Esophagus squamous epithelium (tissue), 5 donors: ENCODE measurements at regions not wholly inside any gene's neighbourhood (a gene's known extent, or its start where the extent isn't known, plus 50 kb on each side); places are given as distances from the start of the nearest gene placed in this dataset.

Experiments
- DNase-seq: peaks from one replicate; lab custom pipeline; 2025; lab: John Stamatoyannopoulos, UW
- H3K27ac ChIP-seq, 4 donors: fragments of 200-600 bp; sonication (generic); one replicate each; pipeline ENCODE4 v1.5.1; 2016 to 2019; ENCODE audit warnings: mild to moderate bottlenecking in 1 of 4
- H3K27me3 ChIP-seq, 4 donors: fragments of 200-600 bp; sonication (generic); 1 replicate in 3 of 4; 2 replicates in 1 of 4; pipeline versions ENCODE4 v1.5.1 to v1.6.0; 2017 to 2021; ENCODE audit warnings: antibody characterized with exemption in 1 of 4
- H3K36me3 ChIP-seq, 3 donors: fragments of 200-600 bp; sonication (generic); one replicate each; pipeline ENCODE4 v1.5.1; 2016 to 2019
- H3K4me1 ChIP-seq, 3 donors: fragments of 200-600 bp; sonication (generic); one replicate each; pipeline ENCODE4 v1.5.1; 2017 to 2019
- H3K4me3 ChIP-seq, 4 donors: fragments of 200-600 bp; sonication (generic); 1 replicate in 3 of 4; 2 replicates in 1 of 4; pipeline ENCODE4 v1.5.1; 2016 to 2019; ENCODE audit warnings: mild to moderate bottlenecking in 2 of 4, moderate library complexity in 1 of 4
- H3K9me3 ChIP-seq, 3 donors: fragments of 200-600 bp; sonication (generic); one replicate each; pipeline ENCODE4 v1.5.1; 2016 to 2019
- POLR2A ChIP-seq, 4 donors: fragments of 450-650 bp; IDR thresholded peaks; one replicate each; pipeline ENCODE4 v1.6.1; 2017; ENCODE audit warnings: antibody characterized with exemption in 4 of 4, mild to moderate bottlenecking in 4 of 4, moderate library complexity in 3 of 4
- WGBS, 2 donors: methylation state at CpG; one replicate each; pipeline ENCODE4 v1.1.5; 2018; 5-methylcytosine and 5-hydroxymethylcytosine counted together
- intact Hi-C: fragments of 100-400 bp; cut with DNase I; formaldehyde crosslinking; loops from one replicate; pipeline ENCODE4 v1.15.0; 2022
- TF ChIP-seq, protein P1 (sequence below), 6 experiments: fragments of 450-650 bp in 4 of 6; fragments of 200-600 bp in 2 of 6; sonication (generic) in 2 of 6; IDR thresholded peaks; one replicate each; pipeline ENCODE4 v1.5.1; 2016 to 2019; ENCODE audit warnings: antibody characterized with exemption in 6 of 6, mild to moderate bottlenecking in 4 of 6, moderate library complexity in 4 of 6
- donor health status: DM: yes; HTN: yes; CAD: no.

GRCh38 chr11:134745456-134745855, 333.4 kb upstream of the B3GAT1 start:
- Histone ChIP-seq H3K27me3 (no peaks in the 10 kb centered on the region), H3K27ac (no peak overlapping the region), H3K36me3 (no peaks in the 10 kb centered on the region), H3K4me3 (no peak overlapping the region), H3K9me3 (no peaks in the 10 kb centered on the region), H3K4me1 (no peaks in the 10 kb centered on the region)
- no peak for DNase-seq
- intact Hi-C loops = no loop called here
- 54 to 73% methylated on average over 2 to 3 of the region's 3 CpGs for WGBS, 2 donors
- TF ChIP-seq POLR2A (IDR thresholded peaks at IDR 0.05) = no peak
- TF ChIP-seq, protein P1, sequence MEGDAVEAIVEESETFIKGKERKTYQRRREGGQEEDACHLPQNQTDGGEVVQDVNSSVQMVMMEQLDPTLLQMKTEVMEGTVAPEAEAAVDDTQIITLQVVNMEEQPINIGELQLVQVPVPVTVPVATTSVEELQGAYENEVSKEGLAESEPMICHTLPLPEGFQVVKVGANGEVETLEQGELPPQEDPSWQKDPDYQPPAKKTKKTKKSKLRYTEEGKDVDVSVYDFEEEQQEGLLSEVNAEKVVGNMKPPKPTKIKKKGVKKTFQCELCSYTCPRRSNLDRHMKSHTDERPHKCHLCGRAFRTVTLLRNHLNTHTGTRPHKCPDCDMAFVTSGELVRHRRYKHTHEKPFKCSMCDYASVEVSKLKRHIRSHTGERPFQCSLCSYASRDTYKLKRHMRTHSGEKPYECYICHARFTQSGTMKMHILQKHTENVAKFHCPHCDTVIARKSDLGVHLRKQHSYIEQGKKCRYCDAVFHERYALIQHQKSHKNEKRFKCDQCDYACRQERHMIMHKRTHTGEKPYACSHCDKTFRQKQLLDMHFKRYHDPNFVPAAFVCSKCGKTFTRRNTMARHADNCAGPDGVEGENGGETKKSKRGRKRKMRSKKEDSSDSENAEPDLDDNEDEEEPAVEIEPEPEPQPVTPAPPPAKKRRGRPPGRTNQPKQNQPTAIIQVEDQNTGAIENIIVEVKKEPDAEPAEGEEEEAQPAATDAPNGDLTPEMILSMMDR (IDR thresholded peaks at IDR 0.05) = no peak

DNA sequence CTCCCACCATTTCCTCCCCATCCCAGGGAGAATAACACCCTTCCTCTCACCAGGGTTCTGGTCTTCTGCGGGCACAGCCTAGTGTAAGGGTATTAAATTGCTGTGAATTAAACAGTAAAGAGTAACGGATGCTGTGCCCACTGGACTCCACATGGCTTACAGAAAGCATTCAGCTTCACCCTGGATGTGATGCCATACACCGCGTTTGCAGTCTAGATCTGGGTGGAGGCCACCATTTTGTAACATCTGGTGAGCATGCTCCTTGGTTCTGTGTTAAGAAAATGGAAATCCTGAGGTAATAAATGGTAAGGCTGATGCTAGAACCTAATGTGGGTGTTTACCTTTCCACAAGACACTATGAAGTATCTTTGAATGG, 331.8 kb upstream of the B3GAT1 start:
- no peaks in the 10 kb centered on the region for H3K27me3 ChIP-seq
- intact Hi-C loops = no loop called here
- 91% methylated on average over 4 of the region's 4 CpGs for WGBS, 2 donors

DNA sequence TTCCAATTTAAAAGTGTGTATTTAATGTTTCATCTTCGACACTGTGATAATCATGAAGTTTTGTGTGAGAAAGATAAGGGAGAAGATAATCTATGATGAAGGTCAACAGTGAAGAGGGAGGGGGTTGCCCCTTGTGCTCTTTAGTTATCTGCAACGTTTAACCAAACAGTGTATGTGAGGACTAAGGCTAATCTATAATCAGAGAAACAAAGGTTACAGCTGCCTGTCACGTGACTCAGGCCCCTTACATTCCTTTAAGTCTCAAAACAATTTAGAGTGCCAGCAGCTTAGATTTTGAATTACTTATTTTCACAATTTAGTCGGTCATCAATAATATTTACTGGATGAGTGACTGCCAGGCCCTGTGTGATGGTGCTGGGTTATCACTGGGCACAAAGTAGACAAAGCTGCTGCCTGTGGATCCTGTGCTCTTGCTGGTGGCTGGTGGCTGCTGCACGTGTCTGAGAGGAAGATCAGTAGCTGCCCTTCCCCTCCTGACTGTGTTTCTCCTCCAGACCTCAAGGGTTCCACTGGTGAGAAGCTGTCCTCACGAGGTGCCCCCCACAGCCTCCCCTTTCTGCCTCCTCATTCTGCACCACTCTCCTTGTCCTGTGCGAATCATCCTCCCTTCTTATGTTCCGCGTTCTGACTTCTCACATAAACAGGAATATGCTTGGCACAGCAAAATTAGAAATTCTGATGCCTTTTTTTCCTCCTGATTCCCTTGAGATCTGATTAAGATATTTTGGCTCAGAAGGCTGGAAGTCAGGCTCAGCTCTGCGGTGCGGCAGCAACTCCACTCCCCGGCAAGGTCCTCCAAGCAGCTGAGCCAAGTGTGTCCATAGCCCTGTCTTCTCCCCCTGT, 331.1 kb upstream of the B3GAT1 start:
- intact Hi-C loops = no loop called here
- no peak for TF ChIP-seq POLR2A (IDR thresholded peaks at IDR 0.05)
- TF ChIP-seq, protein P1 (IDR thresholded peaks at IDR 0.05) = no peak

More for the DNA sequence above, 331.8 kb upstream of the B3GAT1 start:
- Histone ChIP-seq H3K36me3 (no peaks in the 10 kb centered on the region), H3K4me1 (no peaks in the 10 kb centered on the region), H3K4me3 (no peak overlapping the region), H3K9me3 (no peaks in the 10 kb centered on the region), H3K27ac (no peak overlapping the region)
- no peak for DNase-seq
- TF ChIP-seq POLR2A (IDR thresholded peaks at IDR 0.05) = no peak
- TF ChIP-seq, protein P1 (IDR thresholded peaks at IDR 0.05) = no peak

DNA sequence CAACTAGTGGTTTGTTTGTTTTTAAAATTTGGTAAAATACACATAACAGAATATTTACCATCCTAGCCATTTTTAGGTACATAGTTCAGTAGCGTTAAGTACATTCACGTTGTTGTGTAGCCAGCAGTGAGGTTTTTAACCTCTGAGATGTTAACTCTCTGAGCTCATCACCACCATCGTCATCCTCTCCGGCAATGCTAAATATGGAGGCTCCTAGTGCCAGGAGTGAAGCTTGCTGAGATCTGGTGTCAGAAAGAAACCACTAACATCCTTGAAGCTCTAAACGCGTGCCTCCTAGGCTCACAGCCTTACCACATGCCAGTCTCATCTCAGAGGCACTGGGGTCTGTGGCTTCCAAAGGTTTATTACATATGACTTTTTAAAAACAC, 330.2 kb upstream of the B3GAT1 start:
- no peak overlapping the region for H3K4me3 ChIP-seq
- TF ChIP-seq POLR2A (IDR thresholded peaks at IDR 0.05) = no peak
- TF ChIP-seq, protein P1 (IDR thresholded peaks at IDR 0.05) = no peak
- no peak overlapping the region for H3K27ac ChIP-seq
- DNase-seq = no peak
- intact Hi-C loops = no loop called here
- H3K4me1 ChIP-seq = no peaks in the 10 kb centered on the region
- 39 to 43% methylated on average over 6 of the region's 6 CpGs for WGBS, 2 donors
- H3K27me3 ChIP-seq = peaks cover 0 to 4% (median 0%) of the 10 kb centered on the region in 4 donors
- H3K36me3 ChIP-seq = no peaks in the 10 kb centered on the region
- no peaks in the 10 kb centered on the region for H3K9me3 ChIP-seq

More for the DNA sequence above, 331.1 kb upstream of the B3GAT1 start:
- no peaks in the 10 kb centered on the region for H3K36me3 ChIP-seq
- no peak overlapping the region for H3K27ac ChIP-seq
- DNase-seq = no peak
- 43 to 44% methylated on average over 12 of the region's 12 CpGs for WGBS, 2 donors
- no peaks in the 10 kb centered on the region for H3K9me3 ChIP-seq
- no peaks in the 10 kb centered on the region for H3K27me3 ChIP-seq
- H3K4me1 ChIP-seq = no peaks in the 10 kb centered on the region
- no peak overlapping the region for H3K4me3 ChIP-seq

DNA sequence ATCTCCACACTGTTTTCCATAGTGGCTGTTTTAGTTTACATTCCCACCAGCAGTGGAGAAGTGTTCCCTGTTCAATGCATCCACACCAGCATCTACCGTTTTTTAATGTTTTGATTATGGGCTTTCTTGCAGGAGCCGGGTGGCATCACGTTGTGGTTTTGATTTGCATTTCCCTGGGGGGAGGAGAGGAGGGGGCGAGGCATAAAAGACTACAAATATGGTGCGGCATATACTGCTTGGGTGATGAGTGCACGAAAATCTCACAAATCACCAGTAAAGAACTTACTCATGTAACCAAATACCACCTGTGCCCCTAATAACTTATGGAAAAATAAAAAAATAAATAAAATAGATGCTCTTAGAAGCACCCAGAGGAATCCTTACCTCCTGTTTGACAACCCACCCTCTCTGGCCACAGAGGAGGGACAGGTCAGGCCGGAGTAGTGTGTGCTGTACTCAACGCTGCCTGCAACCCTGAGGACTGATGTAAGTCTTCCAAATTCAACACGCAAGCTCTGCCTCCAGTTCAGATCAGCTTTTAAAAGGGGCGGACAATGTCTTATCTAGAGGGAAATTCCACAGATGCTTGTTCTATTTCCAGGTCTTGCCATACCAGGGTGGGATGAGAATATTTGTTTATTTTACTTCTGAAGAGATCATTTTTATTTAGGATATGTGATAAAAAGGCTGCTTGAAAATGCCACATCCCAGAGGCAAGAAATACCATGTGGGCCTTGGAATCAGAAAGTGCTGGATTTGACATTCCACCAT, 329.6 kb upstream of the B3GAT1 start:
- H3K27me3 ChIP-seq = peaks cover 0 to 4% (median 0%) of the 10 kb centered on the region in 4 donors
- WGBS, 2 donors = 47 to 56% methylated on average over 9 to 10 of the region's 10 CpGs
- TF ChIP-seq POLR2A (IDR thresholded peaks at IDR 0.05) = no peak
- TF ChIP-seq, protein P1 (IDR thresholded peaks at IDR 0.05) = no peak
- no peaks in the 10 kb centered on the region for H3K9me3 ChIP-seq
- intact Hi-C loops = no loop called here
- no peak overlapping the region for H3K27ac ChIP-seq
- H3K4me3 ChIP-seq = no peak overlapping the region
- DNase-seq = no peak
- no peaks in the 10 kb centered on the region for H3K36me3 ChIP-seq
- no peaks in the 10 kb centered on the region for H3K4me1 ChIP-seq
